ENCODE measurements at regions not wholly inside any gene's neighbourhood (a gene's known extent, or its start where the extent isn't known, plus 50 kb on each side); places are given as distances from the start of the nearest gene placed in this dataset.

DNA sequence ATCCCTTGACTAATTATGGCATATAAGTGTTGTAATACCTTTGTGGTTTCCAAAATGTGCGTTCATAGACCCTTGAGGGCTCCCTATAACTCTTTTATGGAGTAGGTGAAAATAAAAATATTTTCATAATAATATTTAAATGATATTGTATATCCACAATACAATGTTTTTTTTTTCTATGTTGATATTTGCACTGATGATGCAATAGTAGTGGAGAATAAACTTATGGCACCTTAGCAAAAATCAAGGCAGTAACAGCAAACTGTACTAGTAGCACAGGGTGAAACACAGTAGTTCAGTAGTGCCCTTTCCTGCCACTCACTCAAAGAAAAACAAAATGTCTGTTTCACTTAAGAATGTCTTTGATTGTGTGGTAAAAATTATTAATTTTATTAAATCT is 465.3 kb downstream of the C4orf33 start:
- Histone ChIP-seq H3K4me3 (ENCODE audit: low read depth, low read length) (no peak overlapping the region), H3K36me3 (ENCODE audit: control insufficient read depth, insufficient read depth, low read length) (no peaks in the 10 kb centered on the region), H3K27me3 (ENCODE audit: control insufficient read depth, insufficient read depth, low read length) (no peaks in the 10 kb centered on the region)
- DNase-seq (ENCODE audit: low read depth), result no peak
- TF ChIP-seq, protein P1, sequence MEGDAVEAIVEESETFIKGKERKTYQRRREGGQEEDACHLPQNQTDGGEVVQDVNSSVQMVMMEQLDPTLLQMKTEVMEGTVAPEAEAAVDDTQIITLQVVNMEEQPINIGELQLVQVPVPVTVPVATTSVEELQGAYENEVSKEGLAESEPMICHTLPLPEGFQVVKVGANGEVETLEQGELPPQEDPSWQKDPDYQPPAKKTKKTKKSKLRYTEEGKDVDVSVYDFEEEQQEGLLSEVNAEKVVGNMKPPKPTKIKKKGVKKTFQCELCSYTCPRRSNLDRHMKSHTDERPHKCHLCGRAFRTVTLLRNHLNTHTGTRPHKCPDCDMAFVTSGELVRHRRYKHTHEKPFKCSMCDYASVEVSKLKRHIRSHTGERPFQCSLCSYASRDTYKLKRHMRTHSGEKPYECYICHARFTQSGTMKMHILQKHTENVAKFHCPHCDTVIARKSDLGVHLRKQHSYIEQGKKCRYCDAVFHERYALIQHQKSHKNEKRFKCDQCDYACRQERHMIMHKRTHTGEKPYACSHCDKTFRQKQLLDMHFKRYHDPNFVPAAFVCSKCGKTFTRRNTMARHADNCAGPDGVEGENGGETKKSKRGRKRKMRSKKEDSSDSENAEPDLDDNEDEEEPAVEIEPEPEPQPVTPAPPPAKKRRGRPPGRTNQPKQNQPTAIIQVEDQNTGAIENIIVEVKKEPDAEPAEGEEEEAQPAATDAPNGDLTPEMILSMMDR (IDR thresholded peaks at IDR 0.05; ENCODE audit: insufficient read depth, low read length, poor library complexity, severe bottlenecking), result no peak

DNA sequence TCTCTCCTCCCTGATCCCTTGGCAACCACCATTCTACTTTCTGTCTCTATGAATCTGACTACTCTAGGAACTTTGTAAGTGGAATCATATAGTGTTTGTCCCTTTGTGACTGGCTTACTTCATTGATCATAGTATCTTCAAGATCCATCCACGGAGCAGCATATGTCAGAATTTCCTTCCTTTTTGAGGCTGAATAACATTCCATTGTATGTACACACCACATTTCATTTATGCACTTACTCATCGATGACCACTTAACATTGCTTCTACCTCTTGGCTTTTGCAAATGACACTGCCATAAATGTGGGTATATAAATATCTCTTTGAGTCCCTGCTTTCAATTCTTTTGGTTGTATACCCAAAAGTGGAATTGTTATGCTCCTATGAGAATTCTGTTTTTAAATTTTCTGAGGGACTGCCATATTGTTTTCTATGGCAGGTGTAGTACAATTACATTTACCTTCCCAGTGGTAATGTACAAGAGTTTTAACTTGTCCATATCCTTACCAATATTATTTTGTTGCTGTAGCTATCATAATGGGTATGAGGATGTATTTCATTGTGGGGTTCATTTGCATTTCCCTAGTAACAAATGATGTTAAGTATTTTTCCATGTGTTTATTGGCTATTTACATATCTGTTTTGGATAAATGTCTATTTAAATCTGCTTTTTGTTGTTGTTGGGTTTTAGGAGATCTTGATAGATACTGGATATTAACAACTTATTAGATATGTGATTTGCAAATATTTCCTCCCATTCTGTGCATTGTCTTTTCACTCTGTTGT is 466.1 kb downstream of the C4orf33 start:
- no peak overlapping the region for H3K4me3 ChIP-seq (ENCODE audit: low read depth, low read length)
- no peaks in the 10 kb centered on the region for H3K36me3 ChIP-seq (ENCODE audit: control insufficient read depth, insufficient read depth, low read length)
- TF ChIP-seq, protein P1 (IDR thresholded peaks at IDR 0.05; ENCODE audit: insufficient read depth, low read length, poor library complexity, severe bottlenecking), result no peak
- DNase-seq (ENCODE audit: low read depth), result no peak
- no peaks in the 10 kb centered on the region for H3K27me3 ChIP-seq (ENCODE audit: control insufficient read depth, insufficient read depth, low read length)

GRCh38 chr4:129565214-129565613 is 469.3 kb downstream of the C4orf33 start:
- Histone ChIP-seq H3K36me3 (ENCODE audit: control insufficient read depth, insufficient read depth, low read length) (no peaks in the 10 kb centered on the region), H3K27me3 (ENCODE audit: control insufficient read depth, insufficient read depth, low read length) (no peaks in the 10 kb centered on the region), H3K4me3 (ENCODE audit: low read depth, low read length) (no peak overlapping the region)
- TF ChIP-seq, protein P1 (IDR thresholded peaks at IDR 0.05; ENCODE audit: insufficient read depth, low read length, poor library complexity, severe bottlenecking), result no peak
- no peak for DNase-seq (ENCODE audit: low read depth)

DNA sequence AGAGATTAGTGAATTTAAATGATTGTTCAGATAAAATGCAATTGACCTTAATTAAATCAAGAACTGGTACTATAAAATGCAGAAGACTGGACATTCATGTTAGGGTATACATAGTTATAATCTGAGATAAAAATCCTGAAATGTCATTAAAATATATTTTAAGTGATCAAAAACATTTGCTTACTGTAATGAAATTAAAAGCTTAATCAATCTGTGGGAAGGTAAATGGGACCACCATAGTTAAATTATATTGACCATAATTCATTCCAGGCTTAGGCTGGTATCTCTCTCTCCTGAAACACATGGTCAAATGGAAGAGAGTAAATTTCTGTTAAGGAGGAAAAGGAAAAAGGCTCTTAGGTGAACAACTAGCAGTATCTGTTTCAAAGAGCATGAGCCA is 474.4 kb downstream of the C4orf33 start:
- DNase-seq (ENCODE audit: low read depth), result no peak
- Histone ChIP-seq H3K4me3 (ENCODE audit: low read depth, low read length) (no peak overlapping the region), H3K27me3 (ENCODE audit: control insufficient read depth, insufficient read depth, low read length) (no peaks in the 10 kb centered on the region), H3K36me3 (ENCODE audit: control insufficient read depth, insufficient read depth, low read length) (no peaks in the 10 kb centered on the region)
- TF ChIP-seq, protein P1 (IDR thresholded peaks at IDR 0.05; ENCODE audit: insufficient read depth, low read length, poor library complexity, severe bottlenecking), result no peak

GRCh38 chr4:129578336-129578735 is 482.4 kb downstream of the C4orf33 start:
- DNase-seq (ENCODE audit: low read depth), result no peak
- Histone ChIP-seq H3K27me3 (ENCODE audit: control insufficient read depth, insufficient read depth, low read length) (no peaks in the 10 kb centered on the region), H3K36me3 (ENCODE audit: control insufficient read depth, insufficient read depth, low read length) (no peaks in the 10 kb centered on the region), H3K4me3 (ENCODE audit: low read depth, low read length) (no peak overlapping the region)
- TF ChIP-seq, protein P1 (IDR thresholded peaks at IDR 0.05; ENCODE audit: insufficient read depth, low read length, poor library complexity, severe bottlenecking), result no peak

- TF ChIP-seq, protein P1 (IDR thresholded peaks at IDR 0.05; ENCODE audit: insufficient read depth, low read length, poor library complexity, severe bottlenecking), result no peak
- DNase-seq (ENCODE audit: low read depth), result no peak
- H3K36me3 ChIP-seq (ENCODE audit: control insufficient read depth, insufficient read depth, low read length), result no peaks in the 10 kb centered on the region
- no peaks in the 10 kb centered on the region for H3K27me3 ChIP-seq (ENCODE audit: control insufficient read depth, insufficient read depth, low read length)
- H3K4me3 ChIP-seq (ENCODE audit: low read depth, low read length), result no peak overlapping the region
These were observed 485.4 kb downstream of the C4orf33 start for GRCh38 chr4:129581305-129581704.
